IMR-90 (cell line): ENCODE measurements at regions not wholly inside any gene's neighbourhood (a gene's known extent, or its start where the extent isn't known, plus 50 kb on each side); places are given as distances from the start of the nearest gene placed in this dataset.

Experiments
- ATAC-seq: fragments of 200-7000 bp; cut with Tn5 transposase; 2 replicates; pipeline ENCODE4 v1.9.1; 2020; ENCODE audit warnings: low read depth, mild to moderate bottlenecking, moderate library complexity
- BruUV-seq: library from RNA; stranded (reverse); fragments of 400-500 nt; replicated peaks from 2 replicates; lab custom pipeline; 2021; lab: Mats Ljungman, UMichigan
- CTCF ChIA-PET: fragments of 300-600 bp; formaldehyde crosslinking; extraction: SDS; loops from one replicate; lab custom pipeline; 2021; ENCODE audit warnings: antibody characterized with exemption; lab: Yijun Ruan, JAX
- POLR2A ChIA-PET: fragments of 300-600 bp; sonication (Branson Sonifier 250); formaldehyde crosslinking; loops from one replicate; lab custom pipeline; 2022; ENCODE audit warnings: antibody characterized with exemption; ENCODE audit not compliant: unreplicated experiment; lab: Charles Lee
- DNase-seq: peaks from one replicate; pipeline ENCODE4 v3.0.0; 2013
- H2AFZ ChIP-seq: replicated peaks from 2 replicates; pipeline ENCODE3; 2013; ENCODE audit warnings: low read length, mild to moderate bottlenecking; ENCODE audit not compliant: poor library complexity
- H2AK5ac ChIP-seq: 2 replicates; pipeline ENCODE4 v1.6.1; 2013; ENCODE audit warnings: low read depth, low read length, inconsistent platforms
- H2AK9ac ChIP-seq: replicated peaks from 2 replicates; pipeline ENCODE3; 2013; ENCODE audit warnings: mild to moderate bottlenecking, low read depth, low read length, moderate library complexity; ENCODE audit not compliant: poor library complexity
- H2BK120ac ChIP-seq: 2 replicates; pipeline ENCODE4 v1.6.1; 2013; ENCODE audit warnings: low read depth, low read length, inconsistent platforms
- H2BK15ac ChIP-seq: 3 replicates; pipeline ENCODE4 v1.6.1; 2013; ENCODE audit warnings: low read depth, low read length, inconsistent platforms
- H2BK20ac ChIP-seq: 2 replicates; pipeline ENCODE4 v1.6.1; 2013; ENCODE audit warnings: low read depth, mild to moderate bottlenecking, inconsistent platforms, low read length, moderate library complexity
- H2BK5ac ChIP-seq: 2 replicates; pipeline ENCODE4 v1.6.1; 2013; ENCODE audit warnings: mild to moderate bottlenecking, low read depth, low read length, inconsistent platforms; ENCODE audit not compliant: poor library complexity, severe bottlenecking
- H3K14ac ChIP-seq: replicated peaks from 2 replicates; pipeline ENCODE4 v1.6.1; 2013; ENCODE audit warnings: low read depth, low read length, inconsistent platforms
- H3K18ac ChIP-seq: 2 replicates; pipeline ENCODE4 v1.6.1; 2013; ENCODE audit warnings: low read depth, low read length, control low read depth
- H3K23ac ChIP-seq: 2 replicates; pipeline ENCODE4 v1.6.1; 2013; ENCODE audit warnings: low read depth, low read length, inconsistent platforms
- H3K27ac ChIP-seq: 2 replicates; pipeline ENCODE4 v1.5.1; 2013; ENCODE audit warnings: mild to moderate bottlenecking, control low read depth, low read length; ENCODE audit not compliant: insufficient read depth
- H3K27me3 ChIP-seq: 2 replicates; pipeline ENCODE4 v1.6.1; 2013; ENCODE audit warnings: low read length; ENCODE audit not compliant: control insufficient read depth, insufficient read depth
- H3K36me3 ChIP-seq: 2 replicates; pipeline ENCODE4 v1.6.1; 2013; ENCODE audit warnings: low read length, mixed read lengths; ENCODE audit not compliant: control insufficient read depth, insufficient read depth
- H3K4ac ChIP-seq: 2 replicates; pipeline ENCODE4 v1.6.1; 2013; ENCODE audit warnings: low read depth, low read length, inconsistent platforms
- H3K4me1 ChIP-seq: 2 replicates; pipeline ENCODE4 v1.6.1; 2013; ENCODE audit warnings: low read length, mixed read lengths; ENCODE audit not compliant: control insufficient read depth, insufficient read depth
- H3K4me2 ChIP-seq: 2 replicates; pipeline ENCODE4 v1.6.1; 2013; ENCODE audit warnings: low read depth, mild to moderate bottlenecking, control low read depth, low read length, moderate library complexity
- H3K4me3 ChIP-seq: 2 replicates; pipeline ENCODE4 v1.5.1; 2013; ENCODE audit warnings: low read depth, mild to moderate bottlenecking, control low read depth, low read length, moderate library complexity; ENCODE audit not compliant: insufficient read depth
- H3K56ac ChIP-seq: 2 replicates; pipeline ENCODE4 v1.6.1; 2013; ENCODE audit warnings: low read length, inconsistent platforms; ENCODE audit not compliant: insufficient read depth; ENCODE audit errors: extremely low read depth
- H3K79me1 ChIP-seq, 2 experiments: 2 replicates each; pipeline ENCODE4 v1.6.1; 2013; ENCODE audit warnings: low read length in 2 of 2, inconsistent platforms in 1 of 2, low read depth in 1 of 2
- H3K9ac ChIP-seq: 2 replicates; pipeline ENCODE4 v1.6.1; 2013; ENCODE audit warnings: low read depth, low read length, control low read depth
- H3K9me1 ChIP-seq: 2 replicates; pipeline ENCODE4 v1.6.1; 2013; ENCODE audit warnings: low read length, inconsistent platforms; ENCODE audit not compliant: insufficient read depth
- H3K9me3 ChIP-seq: 2 replicates; pipeline ENCODE4 v1.6.1; 2013; ENCODE audit warnings: low read length; ENCODE audit not compliant: control insufficient read depth, insufficient read depth
- H4K20me1 ChIP-seq: 2 replicates; pipeline ENCODE4 v1.6.1; 2013; ENCODE audit warnings: low read length, inconsistent platforms; ENCODE audit not compliant: insufficient read depth
- H4K5ac ChIP-seq: 2 replicates; pipeline ENCODE4 v1.6.1; 2013; ENCODE audit warnings: mild to moderate bottlenecking, low read depth, low read length, control low read depth
- H4K8ac ChIP-seq, 2 experiments: 2 replicates each; pipeline ENCODE4 v1.6.1; 2013; ENCODE audit warnings: low read depth in 2 of 2, low read length in 2 of 2, control low read depth in 1 of 2, inconsistent platforms in 1 of 2
- H4K91ac ChIP-seq: 2 replicates; pipeline ENCODE4 v1.6.1; 2013; ENCODE audit warnings: low read depth, low read length, inconsistent platforms; ENCODE audit not compliant: insufficient read depth
- CEBPB ChIP-seq: IDR thresholded peaks from 2 replicates; pipeline ENCODE4 v1.6.1; 2012; ENCODE audit warnings: low read depth, low read length, improper control_type of control experiment
- CHD1 ChIP-seq: IDR thresholded peaks from 2 replicates; pipeline ENCODE4 v1.6.1; 2012; ENCODE audit warnings: low read depth, low read length, improper control_type of control experiment
- CTCF ChIP-seq: conservative IDR thresholded peaks from 2 replicates; pipeline ENCODE4 v1.5.1; 2012; ENCODE audit warnings: mild to moderate bottlenecking, low read depth, low read length, improper control_type of control experiment
- ELK1 ChIP-seq: fragments of 150-350 bp; IDR thresholded peaks from 2 replicates; pipeline ENCODE4 v1.6.1; 2016; ENCODE audit warnings: low read depth, mild to moderate bottlenecking, low read length, moderate library complexity, borderline replicate concordance
- MAFK ChIP-seq: IDR thresholded peaks from 2 replicates; pipeline ENCODE4 v1.6.1; 2012; ENCODE audit warnings: low read depth, low read length, improper control_type of control experiment
- MAZ ChIP-seq: IDR thresholded peaks from 2 replicates; pipeline ENCODE4 v1.6.1; 2012; ENCODE audit warnings: low read depth, mild to moderate bottlenecking, low read length, improper control_type of control experiment, moderate library complexity, borderline replicate concordance
- NFE2L2 ChIP-seq: fragments of 150-350 bp; IDR thresholded peaks from 2 replicates; pipeline ENCODE4 v1.6.1; 2016; ENCODE audit warnings: low read depth, mild to moderate bottlenecking, low read length
- RAD21 ChIP-seq: IDR thresholded peaks from 2 replicates; pipeline ENCODE4 v1.6.1; 2012; ENCODE audit warnings: low read length, improper control_type of control experiment
- RFX5 ChIP-seq: IDR thresholded peaks from 2 replicates; pipeline ENCODE4 v1.8.0; 2012; ENCODE audit warnings: low read depth, mild to moderate bottlenecking, low read length, moderate library complexity
- SMC3 ChIP-seq: fragments of 150-350 bp; IDR thresholded peaks from 2 replicates; pipeline ENCODE4 v1.6.1; 2016; ENCODE audit warnings: low read depth, mild to moderate bottlenecking, antibody characterized with exemption, low read length, moderate library complexity
- USF2 ChIP-seq: fragments of 150-350 bp; IDR thresholded peaks from 2 replicates; pipeline ENCODE4 v1.6.1; 2017; ENCODE audit warnings: mild to moderate bottlenecking, antibody characterized with exemption, low read length, low read depth
- WGBS, 2 experiments: methylation state at CpG; one replicate each; pipeline versions ENCODE4 v1.1.5 to v1.1.7; 2013; ENCODE audit warnings: missing lambda C conversion rate in 2 of 2; ENCODE audit not compliant: insufficient read length in 1 of 2; ENCODE audit errors: extremely low coverage in 2 of 2; 5-methylcytosine and 5-hydroxymethylcytosine counted together
- dilution Hi-C: fragments of 300-500 bp; cut with HindIII; formaldehyde crosslinking; loops from one replicate; pipeline ENCODE4 v1.14.3; 2018; ENCODE audit warnings: low sequenced_read_pairs; ENCODE audit not compliant: unreplicated experiment
- in situ Hi-C: fragments of 300-500 bp; cut with MboI; formaldehyde crosslinking; loops from 3 replicates; pipeline ENCODE4 v1.14.3; 2019; ENCODE audit warnings: low sequenced_read_pairs, inconsistent platforms, mixed read lengths
- intact Hi-C: fragments of 100-400 bp; cut with micrococcal nuclease; formaldehyde crosslinking; loops from 2 replicates; pipeline ENCODE4 v1.10.0; 2022

- H3K9me3 ChIP-seq, result no peaks in the 10 kb centered on the region
- ATAC-seq, result no peak
Measured at GRCh38 chr15:37574985-37575384, 359.5 kb upstream of the TMCO5A start.

More at GRCh38 chr15:37574985-37575384, 359.5 kb upstream of the TMCO5A start:
- Histone ChIP-seq H2AK9ac (no peak overlapping the region), H2BK5ac (no peak overlapping the region), H4K8ac (no peak overlapping the region), H2BK120ac (no peak overlapping the region), H4K5ac (no peak overlapping the region), H3K18ac (no peak overlapping the region), H3K9me1 (no peaks in the 10 kb centered on the region), H3K23ac (no peak overlapping the region), H3K56ac (no peak overlapping the region), H3K27ac (no peak overlapping the region), H3K4me1 (no peaks in the 10 kb centered on the region), H3K14ac (no peak overlapping the region), H3K36me3 (no peaks in the 10 kb centered on the region), H2BK15ac (no peak overlapping the region), H3K4ac (no peak overlapping the region), H2AFZ (no peak overlapping the region), H3K9ac (no peak overlapping the region), H3K79me1 (no peaks in the 10 kb centered on the region), H4K20me1 (no peaks in the 10 kb centered on the region), H3K27me3 (no peaks in the 10 kb centered on the region), H4K91ac (no peak overlapping the region), H3K4me2 (no peak overlapping the region), H2AK5ac (no peak overlapping the region), H2BK20ac (no peak overlapping the region), H3K4me3 (no peak overlapping the region)
- TF ChIP-seq CEBPB (no peak), RFX5 (no peak), MAZ (no peak), NFE2L2 (no peak), ELK1 (no peak), SMC3 (no peak), CHD1 (no peak), RAD21 (no peak), USF2 (no peak), MAFK (no peak), CTCF (no peak)
- CTCF ChIA-PET, result no interaction called here
- no TSS peak for BruUV-seq
- in situ Hi-C loops, result no loop called here
- POLR2A ChIA-PET, result no interaction called here
- dilution Hi-C loops, result no loop called here
- intact Hi-C loops, result no loop called here
- no CpG with 5 or more reads among the region's 3 CpGs for WGBS, 2 experiments
- DNase-seq, result no peak
